IMR-90 (cell line): ENCODE measurements at regions not wholly inside any gene's neighbourhood (a gene's known extent, or its start where the extent isn't known, plus 50 kb on each side); places are given as distances from the start of the nearest gene placed in this dataset.

Source experiments
- CEBPB ChIP-seq: IDR thresholded peaks from 2 replicates; pipeline ENCODE4 v1.6.1; 2012; ENCODE audit warnings: low read depth, low read length, improper control_type of control experiment
- CHD1 ChIP-seq: IDR thresholded peaks from 2 replicates; pipeline ENCODE4 v1.6.1; 2012; ENCODE audit warnings: low read depth, low read length, improper control_type of control experiment
- MAFK ChIP-seq: IDR thresholded peaks from 2 replicates; pipeline ENCODE4 v1.6.1; 2012; ENCODE audit warnings: low read depth, low read length, improper control_type of control experiment
- MAZ ChIP-seq: IDR thresholded peaks from 2 replicates; pipeline ENCODE4 v1.6.1; 2012; ENCODE audit warnings: low read depth, mild to moderate bottlenecking, low read length, improper control_type of control experiment, moderate library complexity, borderline replicate concordance
- MXI1 ChIP-seq: IDR thresholded peaks from 2 replicates; pipeline ENCODE4 v1.6.1; 2012; ENCODE audit warnings: low read depth, mild to moderate bottlenecking, low read length, moderate library complexity, borderline replicate concordance
- POLR2A ChIP-seq: IDR thresholded peaks from 2 replicates; pipeline ENCODE4 v1.6.1; 2012; ENCODE audit warnings: mild to moderate bottlenecking, low read depth, low read length
- RAD21 ChIP-seq: IDR thresholded peaks from 2 replicates; pipeline ENCODE4 v1.6.1; 2012; ENCODE audit warnings: low read length, improper control_type of control experiment
- SMC3 ChIP-seq: fragments of 150-350 bp; IDR thresholded peaks from 2 replicates; pipeline ENCODE4 v1.6.1; 2016; ENCODE audit warnings: low read depth, mild to moderate bottlenecking, antibody characterized with exemption, low read length, moderate library complexity
- TF ChIP-seq, protein P1 (sequence below): conservative IDR thresholded peaks from 2 replicates; pipeline ENCODE4 v1.5.1; 2012; ENCODE audit warnings: mild to moderate bottlenecking, low read depth, low read length, improper control_type of control experiment
- TF ChIP-seq, protein P2 (sequence below): fragments of 150-350 bp; IDR thresholded peaks from 2 replicates; pipeline ENCODE4 v1.6.1; 2017; ENCODE audit warnings: mild to moderate bottlenecking, antibody characterized with exemption, low read length, low read depth
- TF ChIP-seq, protein P3 (sequence below): fragments of 150-350 bp; IDR thresholded peaks from 2 replicates; pipeline ENCODE4 v1.6.1; 2016; ENCODE audit warnings: low read depth, mild to moderate bottlenecking, low read length, moderate library complexity, borderline replicate concordance

DNA sequence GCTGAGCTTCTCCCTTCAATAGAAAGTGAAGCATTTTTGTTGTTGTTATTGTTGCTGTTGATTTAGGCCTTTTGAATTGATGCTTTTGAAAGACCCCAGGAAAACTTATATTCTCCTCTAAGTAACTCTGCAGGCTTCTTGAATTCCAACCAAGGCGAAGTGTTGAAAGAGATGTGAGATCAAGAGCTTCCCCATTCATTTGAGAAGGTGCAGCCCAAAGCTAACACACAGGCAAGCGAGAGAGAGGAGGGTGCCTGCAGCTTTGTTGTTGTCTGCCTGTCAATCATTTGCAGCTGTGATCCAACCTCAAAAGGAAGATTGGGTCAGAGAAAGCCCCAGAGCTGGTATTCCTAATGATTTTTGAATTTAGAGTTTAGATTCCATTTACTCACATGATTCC is 963.6 kb upstream of the CNTNAP5 start:
- TF ChIP-seq, protein P1, sequence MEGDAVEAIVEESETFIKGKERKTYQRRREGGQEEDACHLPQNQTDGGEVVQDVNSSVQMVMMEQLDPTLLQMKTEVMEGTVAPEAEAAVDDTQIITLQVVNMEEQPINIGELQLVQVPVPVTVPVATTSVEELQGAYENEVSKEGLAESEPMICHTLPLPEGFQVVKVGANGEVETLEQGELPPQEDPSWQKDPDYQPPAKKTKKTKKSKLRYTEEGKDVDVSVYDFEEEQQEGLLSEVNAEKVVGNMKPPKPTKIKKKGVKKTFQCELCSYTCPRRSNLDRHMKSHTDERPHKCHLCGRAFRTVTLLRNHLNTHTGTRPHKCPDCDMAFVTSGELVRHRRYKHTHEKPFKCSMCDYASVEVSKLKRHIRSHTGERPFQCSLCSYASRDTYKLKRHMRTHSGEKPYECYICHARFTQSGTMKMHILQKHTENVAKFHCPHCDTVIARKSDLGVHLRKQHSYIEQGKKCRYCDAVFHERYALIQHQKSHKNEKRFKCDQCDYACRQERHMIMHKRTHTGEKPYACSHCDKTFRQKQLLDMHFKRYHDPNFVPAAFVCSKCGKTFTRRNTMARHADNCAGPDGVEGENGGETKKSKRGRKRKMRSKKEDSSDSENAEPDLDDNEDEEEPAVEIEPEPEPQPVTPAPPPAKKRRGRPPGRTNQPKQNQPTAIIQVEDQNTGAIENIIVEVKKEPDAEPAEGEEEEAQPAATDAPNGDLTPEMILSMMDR, result no peak
- TF ChIP-seq, protein P2, sequence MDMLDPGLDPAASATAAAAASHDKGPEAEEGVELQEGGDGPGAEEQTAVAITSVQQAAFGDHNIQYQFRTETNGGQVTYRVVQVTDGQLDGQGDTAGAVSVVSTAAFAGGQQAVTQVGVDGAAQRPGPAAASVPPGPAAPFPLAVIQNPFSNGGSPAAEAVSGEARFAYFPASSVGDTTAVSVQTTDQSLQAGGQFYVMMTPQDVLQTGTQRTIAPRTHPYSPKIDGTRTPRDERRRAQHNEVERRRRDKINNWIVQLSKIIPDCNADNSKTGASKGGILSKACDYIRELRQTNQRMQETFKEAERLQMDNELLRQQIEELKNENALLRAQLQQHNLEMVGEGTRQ, result no peak
- TF ChIP-seq MXI1 (no peak), POLR2A (no peak), SMC3 (no peak), CEBPB (no peak), RAD21 (no peak), MAZ (no peak), MAFK (no peak), CHD1 (no peak)
- TF ChIP-seq, protein P3, sequence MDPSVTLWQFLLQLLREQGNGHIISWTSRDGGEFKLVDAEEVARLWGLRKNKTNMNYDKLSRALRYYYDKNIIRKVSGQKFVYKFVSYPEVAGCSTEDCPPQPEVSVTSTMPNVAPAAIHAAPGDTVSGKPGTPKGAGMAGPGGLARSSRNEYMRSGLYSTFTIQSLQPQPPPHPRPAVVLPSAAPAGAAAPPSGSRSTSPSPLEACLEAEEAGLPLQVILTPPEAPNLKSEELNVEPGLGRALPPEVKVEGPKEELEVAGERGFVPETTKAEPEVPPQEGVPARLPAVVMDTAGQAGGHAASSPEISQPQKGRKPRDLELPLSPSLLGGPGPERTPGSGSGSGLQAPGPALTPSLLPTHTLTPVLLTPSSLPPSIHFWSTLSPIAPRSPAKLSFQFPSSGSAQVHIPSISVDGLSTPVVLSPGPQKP, result no peak
